GM21723 (cell line): ENCODE measurements at regions not wholly inside any gene's neighbourhood (a gene's known extent, or its start where the extent isn't known, plus 50 kb on each side); places are given as distances from the start of the nearest gene placed in this dataset.
"Not testable (repeated sequence)": the region's sequence is repeated elsewhere in the genome, so short reads cannot be mapped to it uniquely, and the experiment has no call there.

Experiments
- ATAC-seq: cut with Tn5 transposase; IDR thresholded peaks from one replicate; pipeline ENCODE4 v1.9.1; 2021; ENCODE audit warnings: mild to moderate bottlenecking, moderate library complexity; ENCODE audit not compliant: unreplicated experiment

DNA sequence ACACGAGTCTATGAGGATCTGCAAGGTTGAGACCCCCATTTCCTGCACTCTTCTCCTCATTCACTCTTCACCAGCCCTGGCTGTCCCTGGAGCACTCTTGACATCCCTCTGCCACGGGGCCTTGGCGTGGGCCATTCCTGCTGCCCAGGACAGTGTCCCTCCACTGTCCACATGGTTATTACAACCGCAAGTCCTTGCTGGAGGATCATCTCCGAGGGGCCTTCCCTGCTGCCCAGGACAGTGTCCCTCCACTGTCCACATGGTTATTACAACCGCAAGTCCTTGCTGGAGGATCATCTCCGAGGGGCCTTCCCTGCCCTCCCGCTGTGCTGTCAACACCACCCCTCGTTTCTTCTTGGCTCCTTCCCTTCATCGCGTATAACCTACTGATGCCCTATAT is 850.7 kb downstream of the TBC1D22A start:
- not testable (repeated sequence) for ATAC-seq

DNA sequence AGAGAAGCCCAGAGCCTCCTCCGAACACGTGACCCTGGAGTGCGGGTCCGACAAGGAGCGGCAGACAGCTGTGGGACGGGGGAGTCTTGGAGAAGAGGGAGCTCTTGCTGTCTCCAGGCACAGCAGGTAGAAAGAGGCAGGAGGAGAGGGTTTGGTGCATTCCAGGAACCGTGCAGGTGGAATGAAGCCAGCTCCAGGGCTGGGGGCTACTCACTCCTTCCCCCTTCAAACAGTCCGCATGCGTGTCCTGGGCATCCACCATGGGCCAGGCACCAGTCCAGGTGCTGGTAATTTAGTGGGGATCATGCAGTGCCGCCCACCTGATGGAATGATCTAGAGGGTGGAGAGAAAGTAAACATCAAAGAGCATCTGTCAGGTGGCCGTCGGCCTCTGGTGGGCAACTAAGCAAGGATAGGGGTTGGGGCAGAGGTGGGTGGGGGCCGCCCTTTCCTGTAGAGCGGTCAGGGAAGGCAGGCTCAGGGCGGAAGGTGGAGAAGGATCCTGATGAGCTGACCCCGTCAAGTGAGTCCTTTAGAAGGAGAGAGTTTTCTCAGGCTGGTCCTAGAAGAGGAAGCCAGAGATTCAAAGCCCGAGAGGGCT is 850.0 kb downstream of the TBC1D22A start:
- no peak for ATAC-seq

DNA sequence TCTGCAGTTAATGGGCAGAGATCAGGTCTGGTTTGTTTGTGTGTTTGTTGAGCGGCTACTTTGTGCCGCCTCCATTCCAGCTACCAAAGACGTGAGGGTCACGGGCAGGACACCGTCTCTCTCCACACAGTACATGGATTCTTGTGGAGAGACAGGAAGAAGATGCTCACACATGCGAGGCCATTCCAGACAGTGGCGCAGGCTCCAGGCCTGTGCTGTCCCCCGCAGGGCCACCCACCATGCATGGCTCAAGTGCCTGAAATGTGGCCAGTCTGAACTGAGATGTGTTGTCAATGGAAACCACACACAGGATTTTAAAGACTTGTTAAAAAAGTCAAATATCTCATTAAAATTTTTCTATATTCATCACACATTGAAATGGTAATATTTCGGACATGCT is 848.3 kb downstream of the TBC1D22A start:
- no peak for ATAC-seq

DNA sequence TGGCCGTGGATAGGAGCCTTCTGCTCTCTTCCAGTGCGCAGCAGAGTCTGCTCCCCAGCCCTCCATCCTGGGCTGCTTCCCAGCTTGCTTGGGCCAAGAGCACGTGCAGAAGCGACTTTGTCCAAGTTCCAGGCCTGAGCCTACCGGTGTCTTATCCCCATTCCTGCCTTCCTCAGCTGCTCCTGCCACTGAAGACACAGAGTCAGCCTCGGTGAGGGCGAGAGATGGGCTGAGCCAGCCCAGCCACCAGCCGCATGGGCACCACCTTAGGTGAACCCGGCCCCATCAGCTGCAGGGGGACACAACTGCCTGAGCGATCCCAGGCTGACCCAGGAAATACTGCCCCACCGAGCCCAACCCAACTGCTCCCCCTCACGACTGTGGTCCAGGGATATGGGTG is 847.8 kb downstream of the TBC1D22A start:
- no peak for ATAC-seq

DNA sequence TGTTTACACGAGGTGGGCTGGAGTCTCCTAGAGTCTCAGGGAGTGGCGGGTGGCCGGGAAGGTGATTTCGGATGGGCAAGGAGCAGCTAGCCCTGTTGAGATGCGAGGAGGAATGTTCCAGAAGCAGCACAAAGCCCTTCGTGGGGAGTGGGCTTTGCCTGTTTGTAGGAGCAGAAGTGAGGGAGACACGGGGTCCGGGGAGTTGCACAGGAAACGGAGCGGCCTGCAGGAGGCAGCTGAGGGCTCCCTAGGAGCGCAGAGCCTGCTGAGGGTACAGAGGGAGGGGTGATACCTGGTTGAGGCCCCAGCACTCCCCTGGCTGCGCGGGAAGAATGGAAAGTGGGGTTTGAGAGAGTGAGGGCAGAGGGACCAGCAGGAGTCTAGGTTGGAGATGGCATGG is 847.2 kb downstream of the TBC1D22A start:
- no peak for ATAC-seq

DNA sequence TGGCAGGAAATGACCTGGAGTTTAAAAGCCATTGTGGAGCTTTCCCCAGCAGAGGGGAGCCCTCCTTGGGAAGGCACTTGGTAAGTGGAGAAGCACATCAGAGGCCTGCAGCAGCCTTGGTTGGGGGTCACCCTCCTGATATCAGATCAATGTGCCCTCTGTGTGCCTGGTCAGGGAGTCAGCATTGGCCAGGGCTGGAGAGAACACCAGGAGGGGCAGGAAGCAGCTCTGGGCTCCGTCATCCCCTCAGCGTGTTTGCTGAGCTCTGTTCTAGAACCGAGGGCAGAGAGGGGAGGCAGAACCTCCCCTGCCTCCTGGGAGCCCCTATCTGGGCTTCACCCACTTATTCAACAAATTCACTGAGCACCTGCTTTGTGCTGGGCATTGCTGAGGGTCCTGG is 846.0 kb downstream of the TBC1D22A start:
- no peak for ATAC-seq

DNA sequence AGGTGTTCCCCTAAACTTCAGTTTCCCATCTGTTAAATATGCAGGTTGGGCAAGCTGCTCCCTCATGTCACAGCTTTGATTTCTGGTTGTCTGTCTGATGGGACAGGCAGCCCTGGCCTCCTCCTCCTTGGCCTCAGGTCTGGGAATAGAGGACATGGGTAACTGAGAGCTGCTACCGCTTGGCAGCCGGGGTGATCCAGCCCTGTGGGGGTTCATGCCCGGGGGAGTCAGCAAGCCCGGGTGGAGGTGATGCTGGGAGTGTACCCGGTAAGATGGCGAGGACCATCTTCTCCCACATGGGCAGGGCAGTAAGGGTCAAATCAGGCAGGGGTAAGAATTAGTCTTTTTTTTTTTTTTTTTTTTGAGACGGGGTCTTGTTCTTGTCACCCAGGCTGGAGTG is 845.0 kb downstream of the TBC1D22A start:
- ATAC-seq = no peak

DNA sequence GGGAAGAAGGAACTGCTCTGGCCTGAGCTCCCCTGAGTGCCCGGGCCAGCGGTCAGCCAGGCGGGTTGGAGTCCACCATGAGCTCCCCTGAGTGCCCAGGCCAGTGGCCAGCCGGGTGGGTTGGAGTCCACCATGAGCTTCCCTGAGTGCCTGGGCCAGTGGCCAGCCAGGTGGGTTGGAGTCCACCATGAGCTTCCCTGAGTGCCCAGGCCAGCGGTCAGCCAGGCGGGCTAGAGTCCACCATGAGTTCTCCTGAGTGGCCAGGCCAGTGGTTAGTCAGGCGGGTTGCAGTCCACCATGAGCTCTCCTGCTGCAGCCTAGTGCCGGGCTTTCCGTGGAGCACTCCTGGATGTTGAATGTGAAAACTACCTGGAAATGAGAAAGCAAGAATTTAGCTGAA is 844.0 kb downstream of the TBC1D22A start:
- no peak for ATAC-seq

DNA sequence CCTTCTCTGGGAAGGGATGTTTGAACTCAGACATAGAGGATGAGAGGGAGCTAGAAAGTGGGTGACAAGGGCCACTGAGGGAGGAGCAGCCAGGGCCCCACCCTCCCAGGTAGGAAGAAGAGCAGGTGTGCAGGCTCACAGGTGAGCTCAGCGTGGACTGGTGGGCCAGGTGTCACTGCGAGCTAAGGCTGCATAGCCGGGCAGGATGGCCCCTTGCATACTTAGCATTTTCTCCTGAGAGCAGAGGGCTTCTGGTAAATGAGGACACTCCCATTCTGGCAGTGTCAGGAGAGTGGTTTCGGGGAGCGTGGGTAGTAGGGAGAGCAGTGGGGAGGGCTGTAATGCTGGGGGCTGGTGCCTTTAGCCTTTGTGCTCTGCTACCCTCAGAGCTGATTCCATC is 843.4 kb downstream of the TBC1D22A start:
- ATAC-seq = no peak

DNA sequence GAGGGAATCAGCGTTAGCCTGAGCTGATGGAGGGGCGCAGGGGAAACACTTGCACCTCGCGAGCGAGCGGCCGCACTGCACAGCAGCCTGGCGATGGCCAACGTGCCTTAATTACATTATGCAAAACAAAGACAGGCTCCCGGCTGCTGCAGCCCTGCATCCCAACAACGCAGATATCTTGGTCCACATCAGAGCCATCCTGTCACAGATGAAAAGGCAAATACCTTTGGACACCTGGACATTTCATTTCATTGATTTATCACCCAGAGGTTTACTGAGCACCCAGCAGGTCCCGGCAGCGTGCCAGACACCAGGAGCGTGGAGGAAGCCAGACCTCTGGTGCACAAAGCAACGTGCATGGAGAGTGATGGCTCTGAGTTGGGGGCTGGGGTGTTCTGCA is 843.0 kb downstream of the TBC1D22A start:
- no peak for ATAC-seq

DNA sequence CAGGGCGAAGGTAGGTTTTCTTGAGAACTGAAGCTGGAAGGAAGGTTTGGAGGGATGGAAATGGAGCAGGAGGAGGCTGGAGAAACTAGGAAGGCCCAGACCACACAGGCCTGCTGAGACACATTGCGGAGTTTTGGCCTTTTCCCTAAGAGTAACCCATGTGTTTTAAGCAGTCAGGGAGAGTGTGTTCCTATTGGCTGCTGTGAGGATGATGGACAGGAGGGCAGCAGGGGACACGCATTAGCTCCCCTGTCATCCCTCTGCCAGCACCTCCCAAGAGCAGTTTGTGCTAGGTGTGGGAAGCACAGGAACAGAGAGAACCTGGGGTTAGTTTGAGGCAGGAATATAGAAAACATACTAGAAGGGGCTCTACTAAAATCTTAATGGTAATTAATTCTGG is 842.1 kb downstream of the TBC1D22A start:
- no peak for ATAC-seq

DNA sequence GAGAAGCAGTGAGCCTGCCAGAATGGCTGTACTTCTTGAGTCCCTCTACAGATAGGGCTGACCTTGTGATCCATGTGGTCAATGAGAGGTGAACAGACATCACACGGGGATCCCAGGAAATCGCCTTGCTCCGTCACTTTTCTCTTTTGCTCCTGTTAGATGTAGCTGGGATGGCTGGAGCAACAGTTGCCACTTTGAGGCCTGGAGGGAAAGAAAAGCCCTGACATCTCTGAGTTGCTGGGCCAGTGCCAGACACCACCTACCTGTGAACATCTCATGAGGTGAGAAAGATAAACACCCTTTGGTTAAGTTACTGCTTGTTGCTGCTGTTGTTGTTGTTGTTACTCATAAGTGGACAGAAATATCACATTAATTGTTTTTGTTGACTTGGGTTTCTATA is 840.3 kb downstream of the TBC1D22A start:
- ATAC-seq = no peak

DNA sequence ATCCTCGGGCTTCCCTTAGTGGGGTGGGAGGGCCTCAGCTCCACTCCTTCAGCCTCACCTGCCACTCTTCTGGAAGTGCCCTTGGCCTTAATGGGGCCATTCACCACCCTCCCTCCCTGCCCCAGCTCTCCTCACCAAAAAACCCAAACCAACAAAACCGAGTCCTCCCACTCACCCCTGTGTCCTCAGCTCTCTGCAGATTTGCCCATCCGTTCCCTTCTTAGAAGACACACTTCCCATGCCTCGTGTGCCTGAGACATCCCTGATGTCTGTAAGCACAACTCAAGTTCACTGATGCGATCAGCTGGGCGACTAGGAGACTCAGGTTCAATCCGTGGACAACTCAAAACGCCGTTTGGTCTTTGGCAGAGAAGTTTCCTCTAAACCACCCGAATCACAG is 839.2 kb downstream of the TBC1D22A start:
- ATAC-seq = no peak

DNA sequence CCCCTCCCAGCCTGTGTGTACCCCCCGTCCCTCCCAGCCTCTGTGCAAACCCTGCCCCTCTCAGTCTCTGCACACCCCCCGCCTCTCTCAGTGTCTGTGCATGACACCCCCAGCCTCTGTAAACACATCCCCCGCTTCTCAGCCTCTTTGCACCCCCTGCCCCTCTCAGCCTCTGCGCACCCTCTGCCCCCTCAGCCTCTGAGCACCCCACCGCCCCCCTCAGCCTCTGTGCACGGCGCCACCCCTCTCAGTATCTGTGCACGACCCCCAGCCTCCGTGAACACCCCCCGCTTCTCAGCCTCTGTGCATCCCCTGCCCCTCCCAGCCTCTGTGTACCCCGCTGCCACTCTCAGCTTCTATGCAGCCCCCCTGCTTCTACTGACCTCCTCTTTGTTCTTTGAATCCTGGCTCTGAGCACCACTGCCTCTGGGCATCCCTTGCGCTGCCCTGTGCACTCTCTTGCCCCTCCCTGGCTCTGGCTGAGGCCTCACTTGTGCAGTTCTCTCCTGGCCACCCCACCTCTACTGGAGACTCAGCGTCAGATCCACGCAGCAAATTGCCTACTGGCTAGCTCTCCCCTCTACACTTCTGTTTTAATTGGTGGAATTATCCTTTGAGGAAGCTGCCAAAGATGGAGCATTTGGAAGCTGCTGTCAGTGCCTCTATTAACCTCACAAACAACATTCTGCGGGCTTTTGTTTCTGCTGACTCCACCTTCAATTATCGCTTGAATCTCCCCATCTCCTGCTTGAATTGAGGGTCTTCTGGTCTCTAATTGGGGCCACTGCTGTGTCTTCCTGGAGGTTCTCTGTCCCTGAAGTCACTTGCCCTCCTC is 838.6 kb downstream of the TBC1D22A start:
- ATAC-seq = no peak

DNA sequence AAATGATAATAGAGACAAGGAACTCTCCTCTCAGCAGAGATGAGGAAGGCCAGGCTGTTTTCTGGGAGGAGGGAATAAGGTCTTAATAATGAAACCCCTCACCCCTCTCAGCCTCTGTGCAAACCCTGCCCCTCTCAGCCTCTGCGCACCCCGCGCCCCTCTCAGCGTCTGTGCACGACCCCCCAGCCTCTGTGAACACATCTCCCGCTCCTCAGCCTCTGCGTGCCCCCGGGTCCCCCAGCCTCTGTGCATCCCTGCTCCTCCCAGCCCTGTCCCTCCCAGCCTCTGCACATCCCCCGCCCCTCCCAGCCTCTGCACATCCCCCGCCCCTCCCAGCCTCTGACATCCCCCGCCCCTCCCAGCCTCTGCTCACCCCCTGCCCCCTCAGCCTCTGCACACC is 837.8 kb downstream of the TBC1D22A start:
- ATAC-seq = no peak

DNA sequence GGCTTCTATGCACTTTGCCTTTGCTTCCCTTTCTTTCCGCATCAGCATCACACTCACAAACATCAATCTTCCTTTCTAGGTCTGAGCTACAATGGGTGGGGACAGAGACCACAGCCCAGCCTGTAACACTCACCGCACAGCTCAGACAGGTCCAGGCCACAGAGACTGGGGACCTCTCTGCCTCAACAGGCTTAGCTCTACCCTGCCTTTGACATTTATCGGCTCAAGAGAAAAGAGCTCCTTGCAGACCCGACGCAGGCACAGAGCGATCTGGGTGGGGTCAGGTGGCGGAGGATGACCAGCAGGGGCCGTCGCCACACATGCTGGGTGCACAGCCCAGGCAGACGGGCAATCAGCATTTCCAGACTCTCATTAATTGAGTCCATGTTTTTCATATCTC is 837.3 kb downstream of the TBC1D22A start:
- ATAC-seq = no peak

DNA sequence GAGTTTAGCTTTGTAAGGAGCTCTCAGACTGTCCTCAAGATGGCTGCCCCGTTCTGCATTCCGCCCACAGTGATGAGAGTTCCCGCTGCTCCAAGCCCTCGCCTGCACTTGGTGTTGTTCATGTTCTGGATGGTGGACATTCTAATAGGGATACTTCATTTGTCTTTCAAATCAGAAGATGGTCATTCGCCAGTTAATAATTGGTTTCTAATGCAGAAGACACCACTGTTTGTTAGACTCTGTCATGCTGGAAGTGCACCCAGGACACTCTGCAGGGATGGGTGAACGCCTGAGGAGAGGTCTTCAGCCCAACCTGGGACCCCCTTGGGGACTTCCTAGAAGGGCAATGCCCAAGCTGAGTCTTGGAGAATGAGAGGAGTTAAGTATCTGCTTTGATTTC is 836.4 kb downstream of the TBC1D22A start:
- ATAC-seq = no peak

DNA sequence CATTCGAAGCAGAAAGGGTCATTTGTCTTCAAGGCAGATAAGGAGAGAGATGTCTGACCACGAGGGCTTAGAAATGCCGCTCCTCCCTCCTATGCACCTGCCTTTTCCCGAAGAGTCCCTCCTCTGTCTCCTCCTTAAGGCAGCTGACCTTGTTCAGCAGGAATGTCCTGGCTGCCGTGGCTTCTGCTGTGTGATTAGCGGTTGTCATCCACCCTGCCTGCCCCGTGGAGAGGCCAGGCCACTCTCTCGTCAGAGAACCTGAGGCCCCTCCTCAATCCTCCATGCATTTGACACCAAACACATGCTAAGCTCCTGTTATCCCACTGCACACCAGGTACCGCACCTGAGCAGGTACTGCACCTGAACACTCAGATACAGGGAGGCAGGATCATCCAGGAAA is 834.6 kb downstream of the TBC1D22A start:
- ATAC-seq = no peak

DNA sequence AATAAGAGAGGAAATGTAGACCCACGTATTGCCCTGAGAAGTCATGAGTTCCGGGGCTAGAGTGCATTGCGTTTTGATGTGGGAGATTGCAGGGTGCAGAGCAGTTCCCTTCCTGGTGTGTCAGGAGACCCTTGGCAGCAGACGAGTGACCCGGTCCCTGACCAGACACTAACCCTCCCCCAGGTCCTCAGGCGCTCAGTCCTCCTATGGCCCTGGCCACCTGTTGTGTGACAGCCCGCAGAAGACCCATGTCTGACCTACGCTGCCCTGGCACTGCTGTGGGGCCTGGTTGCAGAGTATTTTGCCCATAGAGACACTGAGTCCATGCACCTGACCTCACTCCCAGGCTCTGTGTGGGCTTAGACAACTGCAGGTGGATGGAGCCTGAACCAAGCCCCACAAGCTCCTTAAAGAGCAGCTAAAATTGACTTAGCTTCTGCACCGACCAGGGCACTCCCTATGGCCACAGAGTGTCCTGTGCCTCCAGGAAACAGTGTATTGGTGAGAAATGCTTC is 833.8 kb downstream of the TBC1D22A start:
- ATAC-seq = no peak

DNA sequence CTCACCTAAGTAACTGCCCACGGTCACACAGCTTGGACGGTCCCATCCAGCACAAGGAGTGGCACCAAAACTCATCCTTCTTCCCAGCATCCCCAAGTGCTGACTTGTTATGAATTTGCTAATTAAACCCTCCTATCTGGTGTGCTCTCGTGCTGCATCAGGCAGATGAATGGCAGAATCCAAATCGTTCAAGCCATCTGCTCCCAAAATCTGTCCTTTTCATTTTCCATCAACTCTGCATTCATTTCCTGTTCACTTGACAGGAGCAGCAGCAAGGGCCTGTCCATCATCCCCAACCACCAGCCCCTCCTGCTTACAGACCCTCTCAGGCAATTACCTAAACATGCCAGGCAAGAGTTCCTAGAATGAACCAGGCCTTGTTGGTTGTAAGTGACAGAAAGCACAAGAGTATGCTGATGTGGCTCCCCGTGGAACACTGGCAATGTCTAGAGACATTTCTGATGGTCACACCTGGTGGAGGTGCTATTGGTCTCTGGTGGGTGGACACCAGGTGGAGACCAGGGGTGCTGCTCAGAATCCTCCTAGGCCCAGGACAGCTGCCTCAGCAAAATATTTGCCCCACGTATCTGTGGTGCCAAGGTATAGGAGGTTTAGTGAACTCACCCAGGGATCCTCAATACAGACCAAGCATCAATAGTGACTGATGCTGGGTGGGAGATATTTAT is 832.5 kb downstream of the TBC1D22A start:
- ATAC-seq = no peak

DNA sequence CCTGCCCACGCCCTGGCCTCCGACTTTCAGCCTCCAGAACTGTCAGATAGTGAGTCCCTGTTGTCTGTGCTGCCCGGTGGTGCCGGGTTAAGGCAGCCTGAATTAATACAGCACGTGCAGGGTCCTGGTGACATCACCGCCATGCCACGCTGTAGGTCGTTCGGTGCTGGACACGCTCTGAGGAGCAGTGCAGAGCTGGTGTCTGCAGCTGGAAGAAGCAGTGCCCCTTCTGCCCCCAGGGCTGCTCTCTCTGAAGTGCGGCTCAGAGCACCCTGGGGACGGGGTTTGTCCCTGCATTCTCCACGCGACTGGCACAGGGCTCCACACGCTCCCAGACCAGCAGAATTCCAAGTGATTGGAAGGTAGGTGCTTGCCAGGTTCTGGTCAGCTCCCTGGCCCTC is 831.5 kb downstream of the TBC1D22A start:
- no peak for ATAC-seq

DNA sequence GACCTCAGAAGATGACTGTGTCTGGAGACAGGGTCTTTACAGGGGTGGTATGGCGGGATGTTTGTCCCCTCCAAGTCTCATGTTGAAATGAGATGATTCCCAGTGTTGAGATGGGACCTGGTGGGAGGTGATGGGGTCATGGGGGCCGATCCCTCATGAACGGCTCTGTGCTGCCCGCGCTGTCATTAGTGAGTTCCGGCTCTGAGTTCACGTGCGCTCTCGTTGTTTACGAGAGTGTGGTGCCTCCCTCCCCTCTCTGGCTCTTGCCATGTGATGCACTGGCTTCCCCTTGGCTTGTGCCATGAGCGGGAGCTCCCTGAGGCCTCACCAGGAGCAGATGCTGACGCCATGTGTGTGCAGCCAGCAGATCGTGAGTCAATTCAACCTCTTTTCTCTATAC is 830.8 kb downstream of the TBC1D22A start:
- no peak for ATAC-seq
